ENCODE measurements at regions not wholly inside any gene's neighbourhood (a gene's known extent, or its start where the extent isn't known, plus 50 kb on each side); places are given as distances from the start of the nearest gene placed in this dataset.
"Not testable (repeated sequence)": the region's sequence is repeated elsewhere in the genome, so short reads cannot be mapped to it uniquely, and the experiment has no call there.

DNA sequence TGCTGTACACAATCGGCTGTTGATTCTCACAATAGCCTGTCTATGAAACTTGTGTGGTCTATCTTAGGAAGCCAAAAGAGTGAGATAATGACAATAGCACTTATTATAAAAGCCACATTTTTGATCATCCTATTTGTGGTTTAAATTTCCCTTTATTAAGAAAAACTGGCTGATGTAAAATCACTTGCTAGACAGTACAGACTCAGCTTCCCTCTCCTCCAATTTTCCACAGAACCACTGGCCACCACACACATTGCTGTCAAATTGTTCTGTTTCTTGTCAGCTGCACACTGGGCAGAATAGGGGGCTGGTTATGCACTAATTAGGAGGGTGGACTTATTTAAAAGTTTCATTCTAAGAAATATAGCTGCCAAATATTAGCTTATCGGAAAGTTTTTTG lies 425.9 kb downstream of the EPHA3 start:
- Histone ChIP-seq H3K4me2 (ENCODE audit: low read length) (no peak overlapping the region), H3K4me3 (ENCODE audit: low read length) (no peak overlapping the region), H3K27ac (ENCODE audit: low read length) (no peak overlapping the region), H4K20me1 (ENCODE audit: insufficient read depth) (no peaks in the 10 kb centered on the region), H3K9me2 (ENCODE audit: insufficient read depth, low read length) (no peaks in the 10 kb centered on the region), H3K9me3 (ENCODE audit: low read length) (no peaks in the 10 kb centered on the region), H3K36me3 (ENCODE audit: insufficient read depth, low read length) (no peaks in the 10 kb centered on the region), H3K79me2 (replicated peaks; ENCODE audit: insufficient read depth, low read length) (no peaks in the 10 kb centered on the region), H3K9ac (ENCODE audit: low read length) (no peak overlapping the region), H3F3A (ENCODE audit: insufficient read depth, low read length, poor library complexity, severe bottlenecking) (no peaks in the 10 kb centered on the region), H3K27me3 (ENCODE audit: insufficient read depth, low read depth, low read length) (no peaks in the 10 kb centered on the region), H2AFZ (ENCODE audit: low read depth, low read length) (no peak overlapping the region)
- TF ChIP-seq RAD21 (conservative IDR thresholded peaks at IDR 0.05) = no peak
- no peak for TF ChIP-seq POLR2AphosphoS5 (IDR thresholded peaks at IDR 0.05)

DNA sequence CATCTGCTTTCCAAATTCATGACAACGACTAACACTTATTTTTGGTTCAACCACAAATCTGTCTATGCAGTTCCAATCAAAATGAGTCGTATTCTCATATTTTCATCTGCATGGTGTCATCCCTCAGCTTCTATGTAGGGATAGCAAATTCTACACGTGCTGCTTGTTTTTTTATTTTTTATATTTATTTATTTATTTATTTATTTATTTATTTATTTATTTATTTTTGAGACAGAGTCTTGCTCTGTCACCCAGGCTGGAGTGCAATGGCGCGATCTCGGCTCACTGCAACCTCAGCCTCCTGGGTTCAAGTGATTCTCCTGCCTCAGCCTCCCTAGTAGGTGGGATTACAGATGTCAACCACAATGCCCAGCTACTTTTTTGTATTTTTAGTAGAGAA lies 447.2 kb downstream of the EPHA3 start:
- H3F3A ChIP-seq (ENCODE audit: insufficient read depth, low read length, poor library complexity, severe bottlenecking); H2AFZ ChIP-seq (ENCODE audit: low read depth, low read length); H4K20me1 ChIP-seq (ENCODE audit: insufficient read depth); H3K79me2 ChIP-seq (replicated peaks; ENCODE audit: insufficient read depth, low read length); H3K27ac ChIP-seq (ENCODE audit: low read length); H3K27me3 ChIP-seq (ENCODE audit: insufficient read depth, low read depth, low read length); H3K36me3 ChIP-seq (ENCODE audit: insufficient read depth, low read length); H3K4me2 ChIP-seq (ENCODE audit: low read length); H3K9ac ChIP-seq (ENCODE audit: low read length); H3K4me3 ChIP-seq (ENCODE audit: low read length); H3K9me3 ChIP-seq (ENCODE audit: low read length); H3K9me2 ChIP-seq (ENCODE audit: insufficient read depth, low read length): not testable (repeated sequence)

DNA sequence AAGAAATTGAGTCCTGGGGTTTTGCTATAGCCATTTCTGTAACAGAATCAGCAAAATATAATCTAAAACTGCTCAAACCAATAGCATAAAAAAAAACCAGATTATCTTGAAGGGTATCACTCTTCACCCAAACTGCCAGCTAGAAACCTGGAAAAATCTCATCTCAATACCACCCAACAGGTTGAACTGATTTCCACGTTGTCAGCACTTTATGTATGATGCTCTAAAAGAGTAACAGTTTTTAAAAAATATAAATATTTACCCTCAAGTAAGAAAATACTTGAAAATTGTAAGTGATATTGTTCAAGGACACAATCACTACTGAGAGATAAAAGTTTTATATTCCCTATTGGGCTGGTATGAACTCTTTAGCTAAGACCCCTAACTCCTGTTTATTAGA lies 451.3 kb downstream of the EPHA3 start:
- TF ChIP-seq TAF1 (IDR thresholded peaks at IDR 0.05; ENCODE audit: low read depth) (no peak), POLR2AphosphoS5 (IDR thresholded peaks at IDR 0.05) (no peak), SMC3 (conservative IDR thresholded peaks at IDR 0.05; ENCODE audit: poor library complexity) (no peak), RAD21 (conservative IDR thresholded peaks at IDR 0.05) (no peak), MXI1 (conservative IDR thresholded peaks at IDR 0.05; ENCODE audit: poor library complexity, severe bottlenecking) (no peak), EP300 (conservative IDR thresholded peaks at IDR 0.05; ENCODE audit: poor library complexity, severe bottlenecking) (no peak), EZH2 (IDR thresholded peaks at IDR 0.05; ENCODE audit: borderline replicate concordance, insufficient read depth, low read length, poor library complexity, severe bottlenecking) (no peak)
- TF ChIP-seq, protein P1, sequence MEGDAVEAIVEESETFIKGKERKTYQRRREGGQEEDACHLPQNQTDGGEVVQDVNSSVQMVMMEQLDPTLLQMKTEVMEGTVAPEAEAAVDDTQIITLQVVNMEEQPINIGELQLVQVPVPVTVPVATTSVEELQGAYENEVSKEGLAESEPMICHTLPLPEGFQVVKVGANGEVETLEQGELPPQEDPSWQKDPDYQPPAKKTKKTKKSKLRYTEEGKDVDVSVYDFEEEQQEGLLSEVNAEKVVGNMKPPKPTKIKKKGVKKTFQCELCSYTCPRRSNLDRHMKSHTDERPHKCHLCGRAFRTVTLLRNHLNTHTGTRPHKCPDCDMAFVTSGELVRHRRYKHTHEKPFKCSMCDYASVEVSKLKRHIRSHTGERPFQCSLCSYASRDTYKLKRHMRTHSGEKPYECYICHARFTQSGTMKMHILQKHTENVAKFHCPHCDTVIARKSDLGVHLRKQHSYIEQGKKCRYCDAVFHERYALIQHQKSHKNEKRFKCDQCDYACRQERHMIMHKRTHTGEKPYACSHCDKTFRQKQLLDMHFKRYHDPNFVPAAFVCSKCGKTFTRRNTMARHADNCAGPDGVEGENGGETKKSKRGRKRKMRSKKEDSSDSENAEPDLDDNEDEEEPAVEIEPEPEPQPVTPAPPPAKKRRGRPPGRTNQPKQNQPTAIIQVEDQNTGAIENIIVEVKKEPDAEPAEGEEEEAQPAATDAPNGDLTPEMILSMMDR (IDR thresholded peaks at IDR 0.05; ENCODE audit: poor library complexity, severe bottlenecking) = no peak
- TF ChIP-seq, protein P2, sequence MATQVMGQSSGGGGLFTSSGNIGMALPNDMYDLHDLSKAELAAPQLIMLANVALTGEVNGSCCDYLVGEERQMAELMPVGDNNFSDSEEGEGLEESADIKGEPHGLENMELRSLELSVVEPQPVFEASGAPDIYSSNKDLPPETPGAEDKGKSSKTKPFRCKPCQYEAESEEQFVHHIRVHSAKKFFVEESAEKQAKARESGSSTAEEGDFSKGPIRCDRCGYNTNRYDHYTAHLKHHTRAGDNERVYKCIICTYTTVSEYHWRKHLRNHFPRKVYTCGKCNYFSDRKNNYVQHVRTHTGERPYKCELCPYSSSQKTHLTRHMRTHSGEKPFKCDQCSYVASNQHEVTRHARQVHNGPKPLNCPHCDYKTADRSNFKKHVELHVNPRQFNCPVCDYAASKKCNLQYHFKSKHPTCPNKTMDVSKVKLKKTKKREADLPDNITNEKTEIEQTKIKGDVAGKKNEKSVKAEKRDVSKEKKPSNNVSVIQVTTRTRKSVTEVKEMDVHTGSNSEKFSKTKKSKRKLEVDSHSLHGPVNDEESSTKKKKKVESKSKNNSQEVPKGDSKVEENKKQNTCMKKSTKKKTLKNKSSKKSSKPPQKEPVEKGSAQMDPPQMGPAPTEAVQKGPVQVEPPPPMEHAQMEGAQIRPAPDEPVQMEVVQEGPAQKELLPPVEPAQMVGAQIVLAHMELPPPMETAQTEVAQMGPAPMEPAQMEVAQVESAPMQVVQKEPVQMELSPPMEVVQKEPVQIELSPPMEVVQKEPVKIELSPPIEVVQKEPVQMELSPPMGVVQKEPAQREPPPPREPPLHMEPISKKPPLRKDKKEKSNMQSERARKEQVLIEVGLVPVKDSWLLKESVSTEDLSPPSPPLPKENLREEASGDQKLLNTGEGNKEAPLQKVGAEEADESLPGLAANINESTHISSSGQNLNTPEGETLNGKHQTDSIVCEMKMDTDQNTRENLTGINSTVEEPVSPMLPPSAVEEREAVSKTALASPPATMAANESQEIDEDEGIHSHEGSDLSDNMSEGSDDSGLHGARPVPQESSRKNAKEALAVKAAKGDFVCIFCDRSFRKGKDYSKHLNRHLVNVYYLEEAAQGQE (IDR thresholded peaks at IDR 0.05; ENCODE audit: borderline replicate concordance) = no peak
- Histone ChIP-seq H3K9me2 (ENCODE audit: insufficient read depth, low read length) (no peaks in the 10 kb centered on the region), H3K9ac (ENCODE audit: low read length) (no peak overlapping the region), H3K27ac (ENCODE audit: low read length) (no peak overlapping the region), H3K79me2 (replicated peaks; ENCODE audit: insufficient read depth, low read length) (no peaks in the 10 kb centered on the region), H4K20me1 (ENCODE audit: insufficient read depth) (no peaks in the 10 kb centered on the region), H3F3A (ENCODE audit: insufficient read depth, low read length, poor library complexity, severe bottlenecking) (no peaks in the 10 kb centered on the region), H3K36me3 (ENCODE audit: insufficient read depth, low read length) (no peaks in the 10 kb centered on the region), H3K4me3 (ENCODE audit: low read length) (no peak overlapping the region), H3K4me2 (ENCODE audit: low read length) (no peak overlapping the region), H3K27me3 (ENCODE audit: insufficient read depth, low read depth, low read length) (no peaks in the 10 kb centered on the region), H2AFZ (ENCODE audit: low read depth, low read length) (no peak overlapping the region), H3K9me3 (ENCODE audit: low read length) (no peaks in the 10 kb centered on the region)
